ENCODE measurements at regions not wholly inside any gene's neighbourhood (a gene's known extent, or its start where the extent isn't known, plus 50 kb on each side); places are given as distances from the start of the nearest gene placed in this dataset.
"Not testable (repeated sequence)": the region's sequence is repeated elsewhere in the genome, so short reads cannot be mapped to it uniquely, and the experiment has no call there.

DNA sequence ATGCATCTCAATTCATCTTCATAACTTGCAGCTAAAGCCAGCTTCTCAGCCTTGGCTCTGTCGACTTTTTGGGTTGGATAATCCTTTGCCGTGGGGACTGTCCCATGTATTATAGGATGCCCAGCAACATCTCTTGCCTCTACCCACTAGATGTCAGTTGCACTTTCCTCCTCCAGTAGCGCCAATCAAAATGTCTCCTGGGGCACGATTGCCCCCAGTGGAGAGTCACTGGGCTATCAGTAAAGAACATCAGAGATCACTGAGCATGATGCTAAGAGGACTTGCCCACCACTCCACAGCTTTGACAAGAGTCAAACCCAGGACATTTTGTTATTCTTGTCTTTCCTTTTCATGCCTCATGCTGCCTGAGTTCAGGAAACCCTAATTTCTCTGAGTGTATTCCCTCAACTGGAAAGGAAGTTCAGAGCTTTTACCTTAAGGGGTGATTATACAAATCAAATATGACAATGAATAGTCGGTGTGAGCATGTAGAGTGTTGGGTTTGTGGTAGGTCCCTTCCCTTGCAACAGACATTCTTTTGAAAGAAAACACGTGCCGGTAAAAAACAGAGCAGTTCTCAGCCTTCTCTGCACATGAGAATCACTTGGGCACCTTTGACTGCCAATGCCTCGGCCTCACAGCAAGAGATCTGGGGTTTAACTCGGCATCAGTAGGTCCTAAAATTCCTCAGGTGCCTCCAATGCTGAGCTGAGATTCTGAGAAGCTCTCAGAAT lies 980.6 kb downstream of the VRK1 start:
- no peak for DNase-seq

- no peak for DNase-seq
Observed at GRCh38 chr14:97779140-97779539, 982.0 kb downstream of the VRK1 start.

DNA sequence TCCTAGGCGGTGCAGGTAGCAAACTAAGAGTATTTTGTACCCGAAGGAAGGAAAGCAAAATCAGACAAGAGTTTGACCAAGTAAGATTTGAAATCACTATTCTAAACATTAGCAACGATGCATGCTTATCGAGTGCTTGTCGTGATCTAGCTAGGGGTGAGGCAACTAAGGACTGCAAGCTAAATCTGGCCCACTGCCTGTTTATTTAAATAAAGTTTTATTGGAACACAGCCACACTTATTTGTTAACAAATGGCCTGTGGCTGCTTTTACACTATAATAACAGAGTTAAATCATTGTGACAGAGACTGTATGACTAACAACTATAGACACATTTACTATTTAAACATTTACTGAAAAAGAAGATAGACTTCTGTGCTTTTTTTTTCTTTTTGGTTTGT lies 983.6 kb downstream of the VRK1 start:
- DNase-seq, result no peak

- no peak for DNase-seq
Observed at GRCh38 chr14:97781961-97782360, 984.8 kb downstream of the VRK1 start.

DNA sequence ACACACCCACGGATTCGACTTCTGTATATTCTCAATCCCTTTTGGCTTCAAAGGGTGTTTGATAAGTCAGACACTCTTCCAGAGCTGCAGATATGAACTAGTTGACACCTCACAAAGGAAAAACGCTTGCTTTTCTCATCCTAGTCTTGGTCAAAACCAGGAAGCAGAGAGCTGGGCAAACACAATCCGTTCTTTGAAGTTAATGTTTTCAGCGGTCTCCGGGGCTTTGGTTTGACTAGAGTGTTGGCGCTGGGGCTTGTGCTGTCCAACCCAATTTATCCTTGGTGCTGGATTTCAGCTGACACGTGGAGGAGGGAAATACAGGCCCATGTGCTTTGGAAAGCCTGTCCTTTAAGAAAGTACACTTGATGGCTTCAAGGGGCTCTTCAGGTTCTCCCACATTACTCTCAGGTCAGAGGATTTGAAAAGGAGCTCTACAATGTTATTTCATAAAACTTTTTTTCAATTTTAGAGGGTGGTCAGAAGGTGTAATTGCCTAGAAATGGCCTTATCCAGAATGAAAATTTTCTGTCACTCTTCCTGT lies 985.8 kb downstream of the VRK1 start:
- no peak for DNase-seq

- DNase-seq, result no peak
Observed at GRCh38 chr14:97785495-97785894, 988.3 kb downstream of the VRK1 start.

GRCh38 chr14:97788364-97788763 lies 991.2 kb downstream of the VRK1 start:
- peak; percentile 43 for DNase-seq

DNA sequence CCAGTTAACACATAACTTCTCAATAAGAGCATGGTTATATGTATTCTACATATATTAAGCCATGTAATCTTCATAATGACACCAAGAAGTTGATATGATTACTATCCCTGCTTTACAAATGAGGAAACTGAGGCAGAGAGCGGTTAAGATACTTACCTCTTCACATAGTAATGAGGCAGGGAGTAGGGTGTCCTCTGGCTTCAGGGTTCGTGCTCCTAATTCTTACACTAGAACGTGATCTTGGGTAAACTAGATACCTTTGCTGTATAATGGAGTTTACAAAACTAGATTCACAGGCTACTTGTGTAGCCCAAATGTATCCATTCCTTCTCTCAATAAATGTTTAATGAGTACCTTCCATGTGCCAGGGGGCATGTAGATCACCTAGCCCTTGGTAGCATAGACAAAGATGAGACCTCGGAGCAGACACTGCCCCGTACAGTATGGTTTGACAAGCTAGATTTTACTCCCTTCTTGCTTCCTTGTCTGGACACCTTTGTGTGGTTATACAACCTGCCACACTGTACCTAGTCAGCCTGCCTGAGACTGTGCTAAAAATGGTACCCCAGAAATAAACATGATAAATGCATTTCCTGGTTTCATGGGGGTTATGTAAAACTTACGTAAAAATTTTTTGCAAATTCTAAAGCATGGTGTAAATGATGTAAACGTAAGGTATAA lies 991.8 kb downstream of the VRK1 start:
- no peak for DNase-seq

DNA sequence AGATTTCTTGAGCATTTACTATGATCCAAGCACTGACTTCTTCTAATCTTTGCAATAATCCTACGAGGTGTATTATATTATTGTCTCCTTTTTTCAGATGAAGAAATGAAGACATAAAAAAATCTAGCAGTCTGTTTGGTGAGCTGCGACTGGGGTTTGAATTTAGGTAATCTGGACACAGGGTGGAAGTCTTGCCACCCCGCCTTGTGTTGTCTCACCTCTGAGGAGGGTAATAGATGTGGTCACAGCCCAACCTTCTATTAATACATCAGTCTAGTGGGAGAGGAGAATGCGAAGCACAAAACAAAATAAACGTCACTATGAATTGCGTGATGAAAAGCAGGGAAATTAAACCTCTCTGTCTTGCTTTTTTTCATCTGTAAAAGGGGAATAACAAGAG lies 993.9 kb downstream of the VRK1 start:
- no peak for DNase-seq

DNA sequence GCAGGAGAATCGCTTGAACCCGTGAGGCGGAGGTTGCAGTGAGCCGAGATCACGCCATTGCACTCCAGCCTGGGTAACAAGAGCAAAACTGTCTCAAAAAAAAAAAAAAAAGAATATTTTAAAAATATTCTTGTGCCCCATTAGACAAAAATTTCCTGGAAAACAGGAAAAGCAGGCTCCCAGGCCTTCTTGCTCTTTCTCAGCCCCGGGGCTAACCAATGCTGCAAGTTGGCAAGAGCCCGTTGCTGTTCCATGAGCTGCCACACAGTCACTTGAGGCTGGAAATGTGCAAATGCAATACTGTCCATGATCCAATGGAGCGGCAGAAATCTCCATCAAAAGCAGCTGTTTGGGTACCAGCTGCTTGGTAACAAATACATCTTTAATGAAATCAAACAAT lies 994.7 kb downstream of the VRK1 start:
- no peak for DNase-seq

GRCh38 chr14:97796511-97796910 lies 999.3 kb downstream of the VRK1 start:
- no peak for DNase-seq

GRCh38 chr14:97798176-97798575 lies 1001.0 kb downstream of the VRK1 start:
- no peak for DNase-seq

DNA sequence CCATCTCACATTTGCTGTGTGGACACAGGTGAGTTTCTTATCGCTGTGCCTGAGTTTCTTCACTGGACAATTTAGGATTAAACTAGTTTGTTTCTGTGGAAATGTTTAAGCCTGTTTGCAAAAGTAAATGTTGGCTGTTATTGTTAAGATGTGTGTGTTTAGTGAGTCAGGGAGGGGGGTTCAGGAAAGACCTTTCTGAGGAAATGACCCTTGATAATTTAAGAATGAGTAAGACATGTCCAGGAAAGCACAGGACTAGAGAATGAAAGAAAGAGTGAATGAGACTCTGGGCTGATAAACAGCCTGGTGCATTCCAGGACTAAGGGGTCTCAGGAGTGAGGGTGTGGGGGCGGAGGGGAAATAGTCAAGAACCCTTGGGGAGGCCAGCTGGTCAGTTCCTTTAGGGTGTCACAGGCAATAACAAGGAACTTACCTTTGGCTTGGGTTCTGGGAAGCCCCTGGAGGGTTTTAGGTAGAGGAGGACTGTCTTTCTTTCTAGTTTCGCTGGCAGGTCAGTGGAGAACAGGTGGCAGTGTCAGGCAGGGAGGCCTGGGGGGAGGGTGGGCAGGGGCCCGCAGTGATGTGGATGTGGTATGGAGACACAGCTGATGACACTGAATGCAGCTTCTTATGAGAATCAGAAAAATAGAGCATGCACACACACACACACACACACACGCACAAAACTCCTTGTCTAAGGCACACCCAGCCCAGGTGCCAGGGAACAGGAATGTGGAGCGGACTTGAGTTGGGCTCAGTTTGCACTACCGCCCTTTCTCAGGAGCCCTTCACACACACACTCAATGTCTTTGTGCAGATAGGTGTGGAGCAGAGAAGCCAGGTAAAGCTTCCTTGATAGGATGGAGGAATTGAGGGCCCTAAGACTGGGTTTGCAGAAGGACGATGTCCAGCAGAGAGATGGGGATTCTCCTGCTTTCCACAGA lies 1005.5 kb downstream of the VRK1 start:
- DNase-seq, result no peak

- DNase-seq, result no peak
Observed at GRCh38 chr14:97804056-97804455, 1006.9 kb downstream of the VRK1 start.

DNA sequence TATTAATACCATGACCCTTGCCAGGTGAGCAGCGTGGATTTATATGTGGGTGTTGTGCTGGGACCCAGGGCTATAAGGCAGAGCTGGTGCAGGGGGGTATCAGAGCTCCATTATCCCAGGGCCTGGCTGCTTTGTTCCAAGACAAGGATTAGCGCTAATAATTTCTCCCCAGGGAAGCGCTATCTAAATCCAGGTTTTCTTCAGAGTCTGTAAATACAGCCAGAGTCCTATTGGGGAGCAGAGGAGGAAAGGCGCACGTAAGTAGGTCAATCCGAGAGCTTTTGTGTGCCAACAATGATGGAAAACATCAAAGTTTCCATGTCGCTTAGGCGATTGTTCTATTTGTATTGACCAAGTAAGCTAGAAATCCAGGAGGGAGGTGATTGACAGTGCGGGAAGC lies 1009.7 kb downstream of the VRK1 start:
- no peak for DNase-seq

DNA sequence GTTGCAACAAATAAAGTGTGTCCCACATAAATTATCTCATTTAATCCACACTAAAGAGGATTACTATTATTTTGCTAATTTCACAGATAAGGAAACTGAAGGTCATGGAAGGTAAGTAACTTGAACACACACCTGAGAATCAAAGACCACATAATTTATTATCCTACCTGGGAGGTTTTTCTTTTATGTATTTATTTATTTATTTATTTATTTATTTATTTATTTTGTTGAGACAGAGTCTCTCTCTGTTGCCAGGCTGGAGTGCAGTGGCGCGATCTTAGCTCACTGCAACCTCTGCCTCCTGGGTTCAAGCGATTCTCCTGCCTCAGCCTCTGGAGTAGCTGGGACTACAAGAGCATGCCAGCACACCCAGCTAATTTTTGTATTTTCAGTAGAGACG lies 1011.4 kb downstream of the VRK1 start:
- not testable (repeated sequence) for DNase-seq

DNA sequence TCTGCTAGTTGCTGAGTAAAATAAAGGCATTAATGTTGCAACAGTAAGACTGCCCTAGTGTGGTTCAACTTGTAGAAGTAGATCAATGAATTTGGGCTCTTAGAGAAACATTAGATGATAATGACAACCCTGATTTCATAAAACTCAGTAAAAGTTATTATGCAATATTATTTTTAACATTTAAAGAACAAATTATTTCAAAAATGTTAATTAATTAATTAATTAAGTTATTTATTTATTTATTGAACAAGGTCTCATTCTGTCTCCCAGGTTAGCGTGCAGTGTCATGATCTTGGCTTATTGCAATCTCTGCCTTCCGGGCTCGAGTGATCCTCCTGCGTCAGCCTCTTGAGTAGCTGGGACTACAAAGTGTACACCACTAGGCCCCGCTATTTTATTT lies 1016.4 kb downstream of the VRK1 start:
- DNase-seq, result no peak

DNA sequence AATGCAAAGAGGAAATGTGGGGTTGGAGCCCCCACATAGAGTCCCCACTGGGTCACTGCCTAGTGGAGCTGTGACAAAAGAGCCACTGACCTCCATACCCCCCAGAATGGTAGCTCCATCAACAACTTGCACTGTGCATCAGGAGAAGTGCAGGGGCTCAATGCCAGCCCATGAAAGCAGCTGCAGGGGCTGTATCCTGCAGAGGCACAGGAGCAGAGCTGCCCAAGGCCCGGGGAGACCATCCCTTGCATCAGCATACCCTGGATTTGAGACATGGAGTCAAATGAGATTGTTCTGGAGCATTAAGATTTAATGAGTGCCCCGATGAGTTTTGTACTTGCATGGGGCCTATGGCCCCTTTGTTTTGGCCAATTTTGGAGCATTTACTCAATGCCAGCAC lies 1023.6 kb downstream of the VRK1 start:
- no peak for DNase-seq

DNA sequence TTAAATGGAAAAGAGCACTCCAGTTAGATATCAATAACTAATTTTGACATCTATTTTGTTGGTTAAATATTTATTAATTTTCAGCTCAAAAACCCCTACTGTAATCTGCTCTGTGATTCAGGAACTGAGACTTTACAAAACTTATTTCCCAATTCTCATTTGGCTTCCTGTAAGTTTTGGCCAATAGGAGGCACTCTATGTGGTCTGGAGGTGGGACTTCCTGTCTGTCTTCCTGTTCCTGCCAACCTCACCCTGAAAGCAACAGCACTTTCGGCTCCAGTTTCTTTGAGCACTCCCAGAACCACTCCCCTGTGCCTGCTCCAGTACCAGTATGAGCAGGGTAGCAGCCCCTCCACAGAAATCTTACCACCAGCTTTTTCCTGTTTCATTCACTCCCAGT lies 1027.0 kb downstream of the VRK1 start:
- DNase-seq, result no peak

- no peak for DNase-seq
Observed at GRCh38 chr14:97827746-97828145, 1030.6 kb downstream of the VRK1 start.

DNA sequence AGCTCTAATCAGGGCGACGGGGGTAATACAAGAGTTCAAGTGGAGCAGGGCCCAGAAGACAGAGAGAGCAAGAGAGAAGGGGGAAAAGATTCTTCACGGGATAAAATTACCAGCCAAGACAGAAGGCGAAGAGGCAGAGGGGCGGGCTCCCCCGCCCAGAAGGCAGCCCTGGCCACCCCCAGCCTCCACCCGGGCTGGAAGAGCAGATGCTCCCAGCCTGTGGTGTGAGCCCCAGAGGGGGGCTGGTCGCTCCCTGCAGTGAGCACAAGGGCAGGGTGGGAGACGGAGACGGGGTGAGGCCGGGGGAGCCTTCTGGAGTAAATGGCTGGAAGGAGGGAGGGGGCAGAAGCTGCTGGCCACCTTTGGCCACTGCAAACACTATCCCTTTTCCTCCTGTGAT lies 1035.6 kb downstream of the VRK1 start:
- peak; percentile 97 for DNase-seq

GRCh38 chr14:97838986-97839385 lies 1041.8 kb downstream of the VRK1 start:
- peak; percentile 94 for DNase-seq

DNA sequence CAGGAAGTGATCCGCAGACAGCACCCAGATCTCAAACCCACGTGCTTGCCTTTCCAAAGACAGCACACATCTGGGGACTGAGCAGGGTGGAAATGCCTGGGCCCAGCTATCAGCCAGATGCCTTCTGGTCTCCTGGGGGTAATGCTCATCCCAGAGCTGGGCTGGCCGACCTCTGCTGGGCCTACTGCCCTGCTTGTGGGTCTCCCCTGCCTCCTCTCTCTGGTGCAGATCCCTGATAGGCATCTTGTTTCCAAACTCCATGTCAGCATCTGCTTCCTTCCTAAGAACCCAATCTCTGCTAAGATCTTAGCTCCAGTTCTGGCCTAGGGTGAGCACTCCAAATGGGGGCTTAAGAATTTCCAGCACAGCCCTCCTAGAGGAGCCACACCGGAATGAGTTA lies 1043.0 kb downstream of the VRK1 start:
- DNase-seq, result no peak
